ENCODE measurements at regions not wholly inside any gene's neighbourhood (a gene's known extent, or its start where the extent isn't known, plus 50 kb on each side); places are given as distances from the start of the nearest gene placed in this dataset.

DNA sequence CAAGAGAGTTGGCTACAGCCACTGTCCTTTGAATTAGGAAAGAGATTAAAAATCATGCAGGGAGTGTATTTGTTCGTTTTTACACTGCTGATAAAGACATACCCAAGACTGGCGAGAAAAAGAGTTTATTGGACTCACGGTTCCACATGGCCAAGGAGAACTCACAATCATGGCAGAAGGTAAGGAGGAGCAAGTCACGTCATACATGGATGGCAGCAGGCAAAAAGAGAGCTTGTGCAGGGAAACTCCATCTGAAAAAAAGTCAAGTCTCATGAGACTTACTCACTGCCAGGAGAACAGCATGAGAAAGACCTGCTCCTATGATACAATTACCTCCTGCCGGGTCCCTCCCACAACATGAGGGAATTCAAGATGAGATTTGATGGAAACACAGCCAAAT lies 1595.2 kb downstream of the KCNT2 start:
- no peak for DNase-seq (ENCODE audit: low spot score)
- Histone ChIP-seq H3K27ac (no peak overlapping the region), H3K4me3 (no peak overlapping the region)
- TF ChIP-seq CTCF (IDR thresholded peaks at IDR 0.05), result no peak

DNA sequence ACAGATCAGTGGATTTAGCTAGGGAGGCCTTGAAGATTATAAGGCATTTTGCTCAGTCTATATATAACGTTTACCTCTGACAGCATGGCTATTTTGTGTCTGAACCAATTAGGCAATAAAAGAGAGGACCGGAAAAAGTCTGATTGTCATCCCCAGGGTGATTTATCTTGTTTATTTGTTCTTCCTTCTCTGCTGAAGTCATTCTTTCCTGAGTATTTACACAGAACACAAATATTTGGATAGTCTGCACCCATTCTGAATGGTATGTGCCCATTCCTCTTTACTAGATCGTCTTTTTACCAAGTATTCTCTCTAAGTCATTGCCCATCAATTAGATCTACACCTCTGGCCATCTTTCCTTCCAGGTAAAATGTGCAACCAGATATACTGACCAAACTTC lies 1602.9 kb downstream of the KCNT2 start:
- DNase-seq (ENCODE audit: low spot score), result no peak
- Histone ChIP-seq H3K4me3 (no peak overlapping the region), H3K27ac (no peak overlapping the region)
- TF ChIP-seq CTCF (IDR thresholded peaks at IDR 0.05), result no peak

- Histone ChIP-seq H3K4me3 (no peak overlapping the region), H3K27ac (no peak overlapping the region)
- no peak for TF ChIP-seq CTCF (IDR thresholded peaks at IDR 0.05)
- DNase-seq (ENCODE audit: low spot score), result no peak
These were observed 1617.8 kb downstream of the KCNT2 start for GRCh38 chr1:194990483-194990882.

- Histone ChIP-seq H3K27ac (no peak overlapping the region), H3K4me3 (no peak overlapping the region)
- no peak for TF ChIP-seq CTCF (IDR thresholded peaks at IDR 0.05)
- no peak for DNase-seq (ENCODE audit: low spot score)
These were observed 1632.3 kb downstream of the KCNT2 start for GRCh38 chr1:194975913-194976312.

DNA sequence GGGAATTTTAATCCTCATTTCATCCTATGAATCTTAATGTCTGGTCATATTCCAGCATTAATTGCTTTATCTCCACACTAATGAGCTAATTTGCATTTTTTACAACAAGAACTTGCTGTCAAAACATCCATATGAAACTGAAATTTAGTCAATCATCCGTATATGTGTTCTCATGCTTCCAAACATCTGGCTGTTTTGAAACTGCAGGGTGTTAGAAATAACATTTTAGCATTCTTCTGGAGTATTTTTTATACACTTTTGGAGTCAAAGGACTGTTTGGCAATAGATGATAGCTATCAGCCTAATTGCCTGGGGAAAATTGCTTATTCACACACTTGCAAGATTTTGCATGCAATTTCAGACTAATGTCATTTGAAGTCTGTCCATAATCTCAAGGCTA lies 1639.3 kb downstream of the KCNT2 start:
- no peak overlapping the region for H3K4me3 ChIP-seq
- DNase-seq (ENCODE audit: low spot score), result no peak
- H3K27ac ChIP-seq, result no peak overlapping the region
- TF ChIP-seq CTCF (IDR thresholded peaks at IDR 0.05), result no peak

GRCh38 chr1:194959795-194960194 lies 1648.4 kb downstream of the KCNT2 start:
- H3K4me3 ChIP-seq, result no peak overlapping the region
- DNase-seq (ENCODE audit: low spot score), result no peak
- H3K27ac ChIP-seq, result no peak overlapping the region
- TF ChIP-seq CTCF (IDR thresholded peaks at IDR 0.05), result no peak

DNA sequence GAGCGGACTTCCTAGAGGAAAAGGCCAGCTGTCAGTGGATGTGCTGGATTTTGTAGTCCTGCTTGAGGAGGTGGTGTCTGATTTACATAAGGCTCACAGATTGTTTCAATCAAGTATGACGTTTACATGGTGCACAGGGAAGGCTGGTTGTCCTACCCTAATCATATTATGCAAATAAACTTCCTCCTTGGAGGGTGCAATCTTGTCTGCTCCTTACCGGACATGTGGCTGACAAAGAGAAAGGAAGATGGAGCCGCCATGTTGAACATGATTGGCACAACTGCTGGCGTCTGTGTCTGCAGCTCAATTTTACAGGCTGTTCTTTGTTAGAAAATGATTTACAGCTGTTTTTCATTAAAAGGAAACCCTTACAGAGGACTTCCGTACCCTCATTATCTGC lies 1656.1 kb downstream of the KCNT2 start:
- DNase-seq (ENCODE audit: low spot score), result no peak
- no peak for TF ChIP-seq CTCF (IDR thresholded peaks at IDR 0.05)
- H3K4me3 ChIP-seq, result no peak overlapping the region
- no peak overlapping the region for H3K27ac ChIP-seq
